ENCODE measurements at regions not wholly inside any gene's neighbourhood (a gene's known extent, or its start where the extent isn't known, plus 50 kb on each side); places are given as distances from the start of the nearest gene placed in this dataset.

DNA sequence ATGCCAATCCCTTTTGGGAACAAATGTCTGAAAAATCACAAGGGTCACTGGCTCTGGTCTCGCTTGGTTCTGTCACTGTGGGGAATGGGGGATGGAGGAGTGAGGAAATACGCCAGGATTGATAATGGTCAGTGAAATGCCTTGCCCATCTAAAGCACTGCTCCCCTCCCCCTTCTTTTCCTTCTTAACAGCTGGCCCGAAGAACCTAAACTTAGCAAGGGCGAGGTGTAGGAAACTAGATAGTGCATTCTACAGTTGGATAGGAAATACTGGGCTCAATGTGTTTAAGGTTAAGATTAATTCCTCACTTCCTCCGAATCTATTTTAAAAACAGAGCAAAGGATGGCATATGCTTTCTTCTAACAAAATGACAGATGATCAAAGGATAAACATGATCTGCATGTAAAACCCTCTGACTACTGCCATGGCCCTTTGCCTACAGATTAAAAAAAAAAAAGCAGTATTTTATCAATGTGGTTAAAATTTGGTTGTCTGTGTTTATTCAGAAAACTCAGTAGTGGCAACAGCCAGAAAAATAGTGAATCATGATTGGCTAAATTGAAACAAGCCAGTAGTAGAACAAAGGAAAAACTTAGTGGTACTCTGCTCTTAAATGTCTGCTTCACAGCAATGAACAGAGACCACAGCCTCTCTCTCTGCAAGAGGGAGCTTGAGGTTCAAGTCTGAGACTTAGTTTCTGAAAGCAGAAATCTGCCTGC is 86.1 kb upstream of the VAV3 start:
- no peak for DNase-seq (ENCODE audit: low read depth in 2 of 2)

DNA sequence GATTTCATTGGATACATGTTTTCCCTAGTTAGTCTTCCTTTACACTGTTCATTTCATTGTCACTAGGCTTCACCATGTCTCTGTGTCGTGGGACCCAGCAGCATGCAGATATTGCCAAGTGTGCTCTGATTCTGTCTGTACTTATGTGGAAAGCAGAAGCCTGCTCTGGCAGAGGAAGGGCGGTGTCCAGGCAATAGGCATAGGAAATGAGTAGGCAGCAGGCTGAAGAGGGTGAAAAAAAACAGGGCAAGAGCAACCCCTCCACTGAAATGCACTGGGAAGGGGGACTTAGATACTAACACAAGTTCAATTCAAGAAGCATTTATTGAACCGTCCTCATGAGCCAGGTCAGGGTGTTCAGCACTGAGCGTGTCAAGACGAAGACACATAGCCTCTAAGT is 85.2 kb upstream of the VAV3 start:
- DNase-seq (ENCODE audit: low read depth in 2 of 2) = no peak

DNA sequence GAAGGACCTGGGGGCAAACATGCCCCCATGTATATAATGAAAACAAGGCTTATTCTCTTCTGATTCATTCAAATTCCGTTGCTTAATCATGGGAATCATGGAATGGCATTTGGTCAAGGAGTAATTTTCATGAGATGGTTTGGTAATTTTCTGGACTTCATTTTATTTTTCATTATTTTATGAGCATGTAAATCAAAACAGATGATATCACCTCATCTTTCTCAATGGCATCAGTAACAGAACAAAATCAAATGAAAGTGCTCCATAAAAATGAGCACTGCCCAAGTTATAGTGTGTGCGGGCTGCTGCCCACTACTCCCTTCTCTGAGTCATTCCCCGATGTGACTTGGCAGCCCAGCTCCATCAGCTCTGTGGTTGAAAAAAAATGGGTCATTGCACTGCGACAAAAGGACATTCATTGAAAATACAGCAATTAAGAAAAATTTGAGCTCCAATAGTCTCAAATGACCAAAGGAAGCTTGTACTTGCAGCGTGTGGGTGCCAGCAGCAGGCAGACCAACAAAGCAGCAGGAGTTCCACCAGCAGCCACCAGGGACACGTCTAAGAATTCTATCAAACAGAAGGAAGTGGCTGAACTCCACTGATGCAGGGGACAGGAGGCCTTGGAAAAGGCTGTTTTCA is 84.3 kb upstream of the VAV3 start:
- DNase-seq (ENCODE audit: low read depth in 2 of 2) = no peak

DNA sequence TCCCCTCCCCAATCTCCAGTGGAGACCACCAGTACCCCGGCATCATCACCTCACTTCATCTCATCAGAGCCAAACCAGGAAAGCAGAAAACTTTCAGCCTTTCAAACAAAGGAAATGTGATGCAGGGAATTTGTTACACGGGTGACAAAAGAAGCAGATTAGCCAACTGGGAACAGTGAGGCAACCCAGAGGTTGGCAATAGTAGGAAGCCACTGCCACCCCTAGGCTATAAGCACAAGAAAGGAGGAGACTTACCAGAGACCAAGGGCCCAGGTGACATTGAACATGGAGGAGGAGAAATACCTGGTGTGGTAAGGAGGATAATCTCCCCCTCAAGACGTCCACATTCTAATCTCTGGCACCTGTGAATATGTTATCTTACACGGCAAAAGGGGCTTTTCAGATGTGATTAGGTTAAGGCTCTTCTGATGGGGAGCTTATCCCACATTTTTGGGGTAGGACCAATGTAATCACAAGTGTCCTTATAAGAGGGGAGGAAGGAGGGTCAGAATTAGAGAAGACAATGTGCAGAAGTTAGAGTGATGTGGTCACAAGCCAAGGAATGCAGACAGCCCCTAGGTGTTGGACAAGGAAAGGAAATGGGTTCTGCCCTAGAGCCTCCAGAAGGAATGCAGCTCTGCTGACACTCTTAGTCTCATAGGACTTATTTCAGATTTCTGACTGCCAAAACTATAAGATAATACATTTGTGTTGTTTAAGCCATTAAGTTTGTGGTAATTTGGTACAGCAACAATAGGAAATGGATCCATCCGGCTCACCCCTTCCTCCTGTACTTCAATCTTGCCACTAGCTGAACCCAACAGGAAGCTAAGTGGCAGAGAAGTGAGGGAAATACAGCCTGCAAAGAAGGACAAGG is 83.6 kb upstream of the VAV3 start:
- DNase-seq (ENCODE audit: low read depth in 2 of 2) = no peak

DNA sequence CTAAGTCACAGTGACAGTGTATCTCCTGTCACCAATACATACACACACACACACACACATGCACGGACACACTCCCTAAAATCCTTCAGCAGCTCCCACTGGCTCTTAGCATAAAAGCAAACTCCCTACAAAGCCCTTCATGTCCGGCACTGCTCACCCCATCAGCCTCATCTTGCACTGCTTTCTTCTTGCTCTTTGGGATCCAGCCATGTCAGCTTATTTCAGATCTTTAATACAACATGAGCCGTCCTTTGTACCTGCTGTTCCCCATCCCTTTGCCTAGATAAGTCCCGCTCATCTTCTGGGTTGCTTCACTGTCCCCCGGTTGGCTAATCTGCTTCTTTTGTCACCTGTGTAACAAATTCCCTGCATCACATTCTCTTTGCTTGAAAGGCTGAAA is 82.1 kb upstream of the VAV3 start:
- DNase-seq (ENCODE audit: low read depth in 2 of 2) = no peak

DNA sequence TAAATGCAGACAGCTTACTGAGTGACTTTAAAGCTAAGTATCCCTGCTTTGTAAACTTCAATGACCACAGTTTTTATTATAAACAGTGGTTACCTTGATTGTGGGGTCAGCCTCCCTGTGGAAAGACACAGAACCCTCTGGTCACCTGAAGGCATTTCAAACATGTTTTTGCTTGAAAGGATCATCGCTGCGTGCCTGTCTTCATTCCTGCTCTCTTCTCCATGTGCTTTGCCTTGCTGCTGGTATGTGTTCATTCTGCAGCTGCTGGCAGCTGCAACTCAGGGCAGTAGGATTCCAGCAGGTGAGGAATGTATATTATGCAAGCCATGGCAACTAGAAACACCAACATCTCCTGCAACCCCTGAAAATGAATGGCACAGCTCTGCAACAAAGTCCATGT is 81.0 kb upstream of the VAV3 start:
- no peak for DNase-seq (ENCODE audit: low read depth in 2 of 2)

DNA sequence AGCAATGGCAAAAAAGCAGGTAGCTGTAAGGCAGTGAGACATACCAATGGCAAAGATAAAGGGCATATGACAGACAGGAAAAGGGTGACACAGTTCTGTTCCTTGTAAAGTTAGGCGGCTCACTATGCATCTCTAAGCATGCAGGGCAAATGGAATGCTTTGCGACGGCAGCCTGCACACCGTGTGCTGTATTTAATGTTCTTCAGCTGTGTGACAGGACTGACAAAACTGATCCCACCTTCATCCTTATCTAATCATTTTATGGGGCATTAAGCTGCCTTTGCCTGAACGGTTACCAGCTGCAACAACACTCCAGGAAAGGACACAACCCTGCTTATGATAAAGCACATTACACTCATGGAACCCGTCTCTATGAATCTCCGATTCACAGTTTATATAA is 80.5 kb upstream of the VAV3 start:
- DNase-seq (ENCODE audit: low read depth in 2 of 2) = no peak

DNA sequence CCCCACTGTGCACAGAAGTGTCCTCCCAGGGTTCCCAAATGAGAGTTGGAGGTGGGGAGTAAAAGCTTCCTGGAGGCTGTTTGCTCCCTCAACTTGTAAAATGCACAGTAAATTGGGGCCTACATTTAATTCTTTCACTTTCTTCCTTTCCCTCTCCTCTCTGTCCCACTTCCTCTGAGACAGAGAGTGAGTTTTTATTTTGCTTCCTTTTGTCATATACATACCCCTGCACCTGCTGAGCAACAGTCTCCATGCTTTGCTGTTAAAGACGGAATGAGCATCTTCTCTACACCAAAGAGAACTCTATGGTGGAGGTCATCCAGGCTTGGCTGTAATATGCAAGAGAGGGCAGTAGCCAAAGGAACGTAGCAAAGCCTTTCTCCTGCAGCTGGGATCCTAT is 79.3 kb upstream of the VAV3 start:
- no peak for DNase-seq (ENCODE audit: low read depth in 2 of 2)

DNA sequence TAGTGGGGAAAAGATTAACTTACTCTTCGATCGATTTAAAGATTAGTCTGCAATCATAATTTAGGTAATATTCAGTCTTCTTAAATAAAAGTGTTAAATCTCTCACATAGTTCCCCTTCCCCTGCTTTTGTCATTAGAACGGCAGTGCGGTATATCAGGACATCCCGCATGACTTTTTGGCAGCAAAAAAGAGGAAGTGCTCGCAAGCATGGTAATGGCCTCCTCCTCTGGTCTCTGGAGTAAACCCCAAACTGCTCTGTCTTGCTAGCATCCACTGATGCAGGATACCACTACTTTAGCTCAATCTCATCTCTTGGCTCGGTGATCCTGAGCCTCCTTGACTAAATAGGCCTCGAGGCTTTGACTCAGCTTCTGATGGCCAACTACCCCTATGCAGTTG is 78.7 kb upstream of the VAV3 start:
- DNase-seq (ENCODE audit: low read depth in 2 of 2) = no peak

DNA sequence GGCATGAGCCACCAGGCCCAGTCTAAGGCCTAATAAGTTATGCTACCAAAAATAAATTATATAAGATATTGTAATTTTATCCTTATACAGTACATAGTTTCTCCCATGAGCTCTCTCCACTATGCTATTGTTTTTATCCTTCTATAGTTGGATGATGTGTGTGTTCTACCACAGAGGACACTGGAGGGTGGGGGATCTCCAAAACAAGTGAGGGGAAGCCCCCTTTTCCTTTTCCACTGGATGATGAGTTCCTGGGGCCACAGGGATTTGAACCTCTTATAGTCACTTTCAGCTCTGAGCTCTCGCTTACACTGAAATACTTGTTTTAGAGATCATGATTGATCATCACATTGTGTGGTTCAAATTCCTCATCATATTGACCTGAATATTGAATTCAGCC is 77.6 kb upstream of the VAV3 start:
- no peak for DNase-seq (ENCODE audit: low read depth in 2 of 2)

DNA sequence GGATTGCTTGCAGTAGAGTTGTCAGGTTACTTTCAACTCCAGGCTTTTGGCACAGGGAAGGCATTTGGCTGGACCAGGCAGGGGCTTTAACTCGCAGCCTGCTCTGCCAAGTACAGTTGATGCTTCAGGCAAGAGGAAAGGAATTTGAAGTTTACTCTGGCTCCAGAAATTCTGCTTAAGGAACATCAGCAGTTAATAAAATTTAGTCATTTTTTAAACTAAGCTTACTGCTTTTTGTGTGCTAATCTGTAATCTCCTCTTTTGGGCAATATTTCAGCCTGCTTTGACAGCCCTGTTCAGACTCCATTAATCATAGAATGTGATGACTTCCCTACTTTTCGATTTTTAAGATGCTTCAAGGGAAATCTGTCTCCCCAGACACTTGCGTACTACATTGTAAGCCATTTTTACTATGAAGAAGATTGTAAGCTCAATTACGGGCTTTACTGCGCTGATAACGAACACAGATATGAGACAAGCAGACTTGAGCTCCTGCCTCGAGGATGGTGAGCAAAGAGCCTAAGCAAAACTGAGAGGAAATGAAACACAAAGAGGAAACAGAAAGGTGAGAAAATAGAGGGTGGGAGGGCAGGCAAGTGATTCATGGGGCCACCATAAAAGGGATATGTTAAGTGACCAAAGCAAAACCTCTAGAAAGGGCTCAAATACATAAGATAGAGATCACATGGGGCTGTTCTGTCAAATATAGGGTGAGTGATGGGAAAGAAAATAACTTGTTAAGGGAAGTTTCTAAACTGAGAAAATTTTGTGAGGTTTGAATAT is 76.6 kb upstream of the VAV3 start:
- no peak for DNase-seq (ENCODE audit: low read depth in 2 of 2)

DNA sequence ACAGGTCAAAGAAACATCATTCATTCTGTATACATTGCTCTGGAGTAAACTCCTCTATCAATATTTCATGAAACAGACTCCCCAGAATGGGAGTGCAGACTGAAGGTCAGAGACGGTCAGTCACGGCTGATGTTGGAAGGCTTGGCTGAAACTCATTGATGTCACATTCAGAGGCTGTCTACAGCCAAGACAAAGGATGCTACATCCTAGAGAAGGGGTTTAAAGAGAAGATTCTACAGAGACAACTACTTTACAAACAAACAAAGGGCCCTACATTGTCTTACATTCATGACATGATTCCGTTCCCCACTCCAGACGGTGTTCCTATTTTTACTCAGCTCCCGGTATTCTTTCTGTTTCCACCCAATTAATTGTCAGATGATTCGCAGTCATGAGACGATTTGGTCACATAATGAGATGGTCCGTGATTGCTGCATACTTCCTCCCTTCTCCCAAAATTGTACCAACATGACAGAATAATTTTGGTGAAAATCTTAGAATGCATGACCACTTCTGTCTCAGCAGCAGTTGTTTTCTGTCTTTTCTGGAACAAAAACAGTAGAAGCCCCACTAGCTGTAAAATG is 73.8 kb upstream of the VAV3 start:
- no peak for DNase-seq (ENCODE audit: low read depth in 2 of 2)

DNA sequence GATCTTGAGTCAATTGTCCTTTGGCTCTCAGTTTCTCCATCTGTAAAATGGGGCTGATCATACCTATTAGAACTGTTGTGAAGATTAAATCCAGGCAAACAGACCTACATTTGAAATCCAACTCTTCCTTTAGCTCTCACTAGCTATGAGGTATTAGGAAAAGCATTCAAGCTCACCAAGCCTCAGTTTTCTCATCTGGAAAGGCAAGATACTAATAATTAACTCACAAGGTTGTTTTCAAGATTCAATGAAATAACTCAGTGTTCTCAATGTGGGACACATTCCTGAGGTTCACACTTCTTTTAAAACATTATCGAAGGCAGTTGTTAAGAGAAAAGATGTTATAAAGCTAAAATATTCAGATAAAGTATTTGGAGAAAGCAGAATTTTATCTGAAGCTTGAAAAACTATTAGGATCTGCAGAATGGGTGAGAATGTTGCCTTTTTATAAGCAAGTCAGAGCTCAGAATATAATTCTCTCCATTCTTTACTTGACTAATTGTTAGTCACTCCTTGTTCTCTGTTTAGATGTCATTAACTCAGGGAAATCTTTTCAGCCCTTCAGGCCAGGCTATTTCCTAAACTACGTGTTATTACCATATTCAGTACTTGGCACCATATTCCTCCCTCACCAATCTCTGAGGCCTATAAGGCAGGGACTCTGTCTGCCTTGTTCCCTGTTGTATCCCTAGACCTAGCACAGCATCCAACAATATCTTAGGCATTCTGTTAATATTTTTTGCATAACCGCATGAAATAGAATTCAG is 72.0 kb upstream of the VAV3 start:
- DNase-seq (ENCODE audit: low read depth in 2 of 2) = no peak

DNA sequence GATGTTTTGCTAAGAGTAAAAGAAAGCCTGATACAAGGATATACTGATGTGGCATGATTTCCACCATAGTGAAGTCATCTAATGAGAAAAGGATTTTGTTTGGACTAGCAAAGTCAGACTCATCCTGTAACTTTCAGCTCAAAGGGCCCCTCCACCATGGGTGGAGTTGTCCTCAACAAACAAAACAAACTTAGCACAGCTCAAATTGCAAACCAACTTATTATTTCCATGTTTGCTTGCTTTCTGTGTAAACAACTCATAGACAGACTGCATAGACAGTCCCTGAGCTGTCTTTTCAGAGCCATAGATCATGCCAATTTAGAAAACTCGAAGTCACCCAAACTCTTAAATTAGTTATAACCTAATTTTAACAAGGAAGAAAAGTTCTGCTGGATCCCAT is 69.4 kb upstream of the VAV3 start:
- DNase-seq (ENCODE audit: low read depth in 2 of 2) = no peak

DNA sequence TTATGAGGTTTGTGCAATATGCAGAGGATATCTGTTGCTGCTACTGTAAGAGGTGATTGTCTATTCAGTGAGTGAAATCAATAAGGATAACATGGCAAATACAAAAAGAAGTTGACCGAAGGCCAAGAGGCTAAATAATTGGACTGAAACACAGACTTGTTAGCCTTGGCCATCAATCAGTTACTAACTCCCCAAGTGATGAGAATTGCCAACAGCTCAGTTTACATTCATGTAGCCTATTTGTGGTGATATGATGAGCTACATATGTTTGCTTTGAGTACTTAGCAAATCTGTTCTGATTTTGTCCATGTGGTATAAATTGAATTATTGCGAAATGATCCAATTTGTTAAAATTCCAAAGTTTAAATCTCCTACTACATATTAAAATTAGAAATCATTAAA is 68.6 kb upstream of the VAV3 start:
- DNase-seq (ENCODE audit: low read depth in 2 of 2) = no peak

DNA sequence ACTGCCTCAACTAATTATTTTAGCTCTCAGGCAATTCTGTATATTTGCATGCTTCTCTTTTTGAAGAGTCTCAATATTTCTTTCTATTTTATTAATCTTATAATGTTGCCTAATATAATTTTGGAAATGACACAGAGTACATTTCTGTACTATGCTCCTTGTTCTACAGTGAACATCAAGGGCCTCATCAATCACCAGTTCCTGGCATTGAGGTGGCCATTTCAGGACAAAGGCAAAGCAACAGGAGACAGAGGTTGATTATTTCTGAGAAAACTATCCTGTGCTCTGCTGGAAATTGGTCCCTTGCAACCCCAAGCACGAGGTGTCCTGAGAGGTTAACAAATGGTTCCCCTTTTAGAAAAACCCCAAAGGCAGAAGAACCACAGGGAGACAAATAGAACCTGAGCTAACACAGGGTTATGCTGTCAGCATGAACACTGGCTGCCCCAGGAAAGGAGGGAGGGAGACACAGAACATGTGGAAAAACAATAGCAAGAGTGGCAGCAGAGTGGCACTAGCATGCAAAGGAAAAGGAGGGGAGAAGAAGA is 63.9 kb upstream of the VAV3 start:
- no peak for DNase-seq (ENCODE audit: low read depth in 2 of 2)

DNA sequence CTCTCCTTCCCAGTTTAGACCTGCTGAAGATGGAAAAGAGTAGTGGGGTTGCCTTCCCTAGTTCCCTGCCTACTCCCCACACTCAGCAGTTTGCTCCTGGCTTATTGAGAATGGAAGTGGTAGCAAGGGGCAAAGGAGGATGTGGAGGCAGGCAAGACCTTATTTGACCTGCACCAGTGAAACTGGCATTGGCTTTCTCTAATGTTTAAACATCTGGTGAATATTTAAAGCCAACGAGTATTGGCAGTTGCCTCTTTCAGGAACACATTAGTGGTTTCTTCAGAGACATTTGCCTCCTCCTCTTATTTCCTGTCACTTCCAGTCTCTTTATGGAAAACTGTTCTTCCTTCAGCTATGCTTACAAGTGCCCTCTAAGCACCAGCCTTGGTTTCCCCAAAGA is 62.4 kb upstream of the VAV3 start:
- DNase-seq (ENCODE audit: low read depth in 2 of 2) = no peak

DNA sequence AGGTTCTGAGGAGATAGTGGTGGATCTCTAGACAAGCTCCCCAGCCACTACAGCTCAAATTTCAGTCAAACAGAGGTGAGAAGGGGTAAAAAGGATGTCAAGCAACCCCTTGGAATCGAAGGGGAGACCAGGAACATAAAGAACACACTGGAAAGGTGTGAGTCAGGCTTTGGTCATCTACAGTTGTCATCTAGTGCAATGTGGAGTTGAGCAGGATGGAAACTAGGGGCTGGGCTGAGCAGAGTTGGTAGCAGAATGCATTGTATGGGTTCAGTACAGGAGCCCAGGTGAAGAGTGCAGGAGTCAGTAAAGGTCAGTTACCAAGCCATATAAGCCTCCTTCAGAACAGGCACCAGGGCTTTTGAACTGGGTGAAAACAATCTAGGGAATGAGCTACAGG is 52.7 kb upstream of the VAV3 start:
- DNase-seq (ENCODE audit: low read depth in 2 of 2) = no peak

DNA sequence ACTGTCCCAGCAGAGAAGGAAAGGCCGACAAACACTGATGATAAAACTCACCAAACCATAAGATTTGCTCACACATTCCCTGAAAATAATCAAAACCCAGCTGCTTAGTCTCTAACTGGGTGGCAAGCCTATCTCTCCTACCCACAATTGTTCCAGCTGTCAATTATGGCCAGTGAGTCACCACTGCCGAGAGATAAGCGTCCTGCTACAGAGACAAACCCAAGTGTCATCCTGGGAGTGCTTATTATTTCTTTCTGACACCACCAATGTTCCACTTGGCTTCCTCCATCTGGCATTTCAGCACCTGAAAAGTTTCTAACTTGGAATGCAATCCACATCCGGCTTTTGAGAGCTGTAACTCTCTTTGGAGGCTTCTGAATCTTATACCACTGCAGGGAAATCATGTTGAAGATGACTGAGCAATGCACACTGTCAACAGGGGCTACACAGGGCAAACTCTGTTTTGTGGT is 51.5 kb upstream of the VAV3 start:
- peak in 1 of 2 experiments; percentile 7 for DNase-seq (ENCODE audit: low read depth in 2 of 2)

Data from stimulated activated CD4-positive, alpha-beta T cell treated with anti-CD3 and anti-CD28 coated beads, Interleukin-12 subunit alpha, Interleukin-12 subunit beta, amount 100 ng/mL, for 24 hours (primary cell).